ENCODE measurements at regions not wholly inside any gene's neighbourhood (a gene's known extent, or its start where the extent isn't known, plus 50 kb on each side); places are given as distances from the start of the nearest gene placed in this dataset.
A peak's percentile ranks its signal among the peaks of the same experiment; 100 is the strongest.

GRCh38 chr3:144770915-144771351 is 799.3 kb downstream of the DIPK2A start:
- peak; percentile 58 for TF ChIP-seq CTCF (IDR thresholded peaks at IDR 0.05)
- TF ChIP-seq ZFX (IDR thresholded peaks at IDR 0.05; ENCODE audit: borderline replicate concordance), result no peak

All from 22Rv1 (cell line).